Colonic mucosa (tissue), 4 donors: ENCODE measurements at regions not wholly inside any gene's neighbourhood (a gene's known extent, or its start where the extent isn't known, plus 50 kb on each side); places are given as distances from the start of the nearest gene placed in this dataset.

Experiments
- DNase-seq: peaks from one replicate; pipeline ENCODE4 v3.0.0-alpha.2; 2020
- H3K27ac ChIP-seq: fragments of 200-600 bp; one replicate; pipeline ENCODE4 v1.8.0; 2021
- H3K27me3 ChIP-seq: fragments of 200-600 bp; one replicate; pipeline ENCODE4 v1.8.0; 2021
- H3K36me3 ChIP-seq: fragments of 200-600 bp; one replicate; pipeline ENCODE4 v1.8.0; 2021
- H3K4me1 ChIP-seq: fragments of 200-600 bp; one replicate; pipeline ENCODE4 v1.8.0; 2021; ENCODE audit warnings: mild to moderate bottlenecking
- H3K4me3 ChIP-seq: fragments of 200-600 bp; one replicate; pipeline ENCODE4 v1.8.0; 2021
- H3K9ac ChIP-seq, 2 donors: one replicate each; pipeline ENCODE4 v1.7.0; 2013; ENCODE audit warnings: control low read depth in 2 of 2, low read depth in 2 of 2, low read length in 2 of 2
- H3K9me3 ChIP-seq: fragments of 200-600 bp; one replicate; pipeline ENCODE4 v1.8.0; 2021
- CTCF ChIP-seq: fragments of 200-600 bp; IDR thresholded peaks from one replicate; pipeline ENCODE4 v1.8.0; 2022; ENCODE audit warnings: antibody characterized with exemption, mild to moderate bottlenecking
- intact Hi-C: fragments of 100-400 bp; cut with DNase I; formaldehyde crosslinking; loops from one replicate; pipeline ENCODE4 v1.14.1; 2022
- donor health status: healthy.
- donor health status: DM: no; HTN: no; CAD: no.
- donor health status: DM: no; HTN: no; CAD: no.

- H3K9me3 ChIP-seq = no peaks in the 10 kb centered on the region
- intact Hi-C loops = no loop called here
- no peak overlapping the region for H3K9ac ChIP-seq
- H3K36me3 ChIP-seq = no peaks in the 10 kb centered on the region
- TF ChIP-seq CTCF = no peak
- DNase-seq = no peak
- no peaks in the 10 kb centered on the region for H3K4me1 ChIP-seq
- no peaks in the 10 kb centered on the region for H3K27me3 ChIP-seq
- no peak overlapping the region for H3K27ac ChIP-seq
- no peak overlapping the region for H3K4me3 ChIP-seq
These were observed 56.9 kb upstream of the WNT11 start for GRCh38 chr11:76263166-76263565.

- no peak for TF ChIP-seq CTCF
- DNase-seq = no peak
These were observed 54.1 kb upstream of the WNT11 start for GRCh38 chr11:76260296-76260925.

GRCh38 chr11:76259299-76259908, 53.1 kb upstream of the WNT11 start:
- intact Hi-C loops = no loop called here
- H3K4me3 ChIP-seq = no peak overlapping the region
- no peak for DNase-seq
- H3K27ac ChIP-seq = no peak overlapping the region
- no peaks in the 10 kb centered on the region for H3K9me3 ChIP-seq
- TF ChIP-seq CTCF = no peak
- no peaks in the 10 kb centered on the region for H3K27me3 ChIP-seq
- H3K9ac ChIP-seq = no peak overlapping the region
- no peaks in the 10 kb centered on the region for H3K4me1 ChIP-seq
- no peaks in the 10 kb centered on the region for H3K36me3 ChIP-seq

More at GRCh38 chr11:76260296-76260925, 54.1 kb upstream of the WNT11 start:
- Histone ChIP-seq H3K27ac (no peak overlapping the region), H3K9ac (no peak overlapping the region), H3K4me1 (no peaks in the 10 kb centered on the region), H3K36me3 (no peaks in the 10 kb centered on the region), H3K9me3 (no peaks in the 10 kb centered on the region), H3K4me3 (no peak overlapping the region), H3K27me3 (no peaks in the 10 kb centered on the region)
- intact Hi-C loops = no loop called here

GRCh38 chr11:76257074-76257719, 50.9 kb upstream of the WNT11 start:
- intact Hi-C loops = no loop called here
- Histone ChIP-seq H3K4me3 (no peak overlapping the region), H3K9me3 (no peaks in the 10 kb centered on the region), H3K9ac (no peak overlapping the region), H3K27ac (no peak overlapping the region), H3K27me3 (no peaks in the 10 kb centered on the region), H3K36me3 (no peaks in the 10 kb centered on the region), H3K4me1 (no peaks in the 10 kb centered on the region)
- DNase-seq = no peak
- TF ChIP-seq CTCF = no peak

- H3K4me1 ChIP-seq = no peaks in the 10 kb centered on the region
- H3K36me3 ChIP-seq = no peaks in the 10 kb centered on the region
- H3K4me3 ChIP-seq = no peak overlapping the region
- intact Hi-C loops = no loop called here
- H3K27ac ChIP-seq = no peak overlapping the region
- no peaks in the 10 kb centered on the region for H3K27me3 ChIP-seq
- no peak for TF ChIP-seq CTCF
- no peaks in the 10 kb centered on the region for H3K9me3 ChIP-seq
- no peak overlapping the region for H3K9ac ChIP-seq
- no peak for DNase-seq
These were observed 50.1 kb upstream of the WNT11 start for GRCh38 chr11:76256448-76256847.
